Astrocyte (in vitro differentiated cells and primary cell): ENCODE measurements at regions not wholly inside any gene's neighbourhood (a gene's known extent, or its start where the extent isn't known, plus 50 kb on each side); places are given as distances from the start of the nearest gene placed in this dataset.

Experiments
- EZH2 ChIP-seq: IDR thresholded peaks from 2 replicates; pipeline ENCODE4 v1.6.1; 2012; ENCODE audit warnings: mild to moderate bottlenecking, low read length, inconsistent platforms; ENCODE audit not compliant: insufficient read depth
- TF ChIP-seq, protein P1 (sequence below): IDR thresholded peaks from 2 replicates; pipeline ENCODE4 v1.5.1; 2011; ENCODE audit warnings: low read depth, mild to moderate bottlenecking, inconsistent platforms, low read length, moderate library complexity; ENCODE audit not compliant: insufficient read depth

DNA sequence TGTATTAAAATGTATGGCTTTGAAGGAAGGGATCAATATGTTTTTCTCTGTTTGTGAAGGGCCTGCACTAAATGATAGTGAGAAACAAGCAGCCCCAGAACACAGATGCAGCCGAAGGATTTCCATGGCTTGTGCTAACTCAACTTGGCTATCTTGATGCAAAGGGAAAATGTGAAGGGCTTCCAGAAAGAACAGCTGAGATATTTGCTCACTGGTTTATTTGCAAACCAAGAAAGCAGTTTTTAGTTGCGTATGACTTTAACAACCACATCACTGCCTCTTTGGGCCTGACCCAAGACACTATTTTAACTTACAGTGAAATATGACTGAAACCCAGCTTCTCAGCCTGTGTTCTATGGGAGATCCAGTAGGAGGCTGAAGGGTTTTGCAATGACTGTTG, 369.9 kb downstream of the SETD4 start:
- TF ChIP-seq, protein P1, sequence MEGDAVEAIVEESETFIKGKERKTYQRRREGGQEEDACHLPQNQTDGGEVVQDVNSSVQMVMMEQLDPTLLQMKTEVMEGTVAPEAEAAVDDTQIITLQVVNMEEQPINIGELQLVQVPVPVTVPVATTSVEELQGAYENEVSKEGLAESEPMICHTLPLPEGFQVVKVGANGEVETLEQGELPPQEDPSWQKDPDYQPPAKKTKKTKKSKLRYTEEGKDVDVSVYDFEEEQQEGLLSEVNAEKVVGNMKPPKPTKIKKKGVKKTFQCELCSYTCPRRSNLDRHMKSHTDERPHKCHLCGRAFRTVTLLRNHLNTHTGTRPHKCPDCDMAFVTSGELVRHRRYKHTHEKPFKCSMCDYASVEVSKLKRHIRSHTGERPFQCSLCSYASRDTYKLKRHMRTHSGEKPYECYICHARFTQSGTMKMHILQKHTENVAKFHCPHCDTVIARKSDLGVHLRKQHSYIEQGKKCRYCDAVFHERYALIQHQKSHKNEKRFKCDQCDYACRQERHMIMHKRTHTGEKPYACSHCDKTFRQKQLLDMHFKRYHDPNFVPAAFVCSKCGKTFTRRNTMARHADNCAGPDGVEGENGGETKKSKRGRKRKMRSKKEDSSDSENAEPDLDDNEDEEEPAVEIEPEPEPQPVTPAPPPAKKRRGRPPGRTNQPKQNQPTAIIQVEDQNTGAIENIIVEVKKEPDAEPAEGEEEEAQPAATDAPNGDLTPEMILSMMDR = no peak
- TF ChIP-seq EZH2 = no peak
